Panc1 (cell line): ENCODE measurements at regions not wholly inside any gene's neighbourhood (a gene's known extent, or its start where the extent isn't known, plus 50 kb on each side); places are given as distances from the start of the nearest gene placed in this dataset.

Source experiments
- ATAC-seq: fragments of 200-7000 bp; cut with Tn5 transposase; 2 replicates; pipeline ENCODE4 v1.9.1; 2020; ENCODE audit warnings: mild to moderate bottlenecking, moderate library complexity
- BruUV-seq: library from RNA; stranded (reverse); fragments of 400-500 nt; replicated peaks from 2 replicates; lab custom pipeline; 2021; lab: Mats Ljungman, UMichigan
- CTCF ChIA-PET: fragments of 300-600 bp; sonication (Branson Sonifier 250); formaldehyde crosslinking; loops from one replicate; lab custom pipeline; 2022; ENCODE audit warnings: antibody characterized with exemption; lab: Charles Lee
- POLR2A ChIA-PET: fragments of 300-600 bp; sonication (Branson Sonifier 250); formaldehyde crosslinking; loops from one replicate; lab custom pipeline; 2022; ENCODE audit warnings: antibody characterized with exemption; lab: Charles Lee
- DNase-seq: peaks from one replicate; pipeline ENCODE4 v3.0.0-alpha.2; 2010; ENCODE audit warnings: low read depth, low spot score
- H3K27ac ChIP-seq: 2 replicates; pipeline ENCODE4 v1.5.1; 2011; ENCODE audit warnings: mild to moderate bottlenecking, low read length, inconsistent platforms
- H3K27me3 ChIP-seq: fragments of 200-500 bp; sonication (Bioruptor generic); 2 replicates; pipeline ENCODE4 v1.6.0; 2014; ENCODE audit warnings: low read length, inconsistent platforms; ENCODE audit not compliant: control insufficient read depth, insufficient read depth
- H3K36me3 ChIP-seq: fragments of 200-500 bp; sonication (Bioruptor generic); 2 replicates; pipeline ENCODE4 v1.5.1; 2014; ENCODE audit warnings: inconsistent platforms, mild to moderate bottlenecking, low read length, moderate library complexity; ENCODE audit not compliant: control insufficient read depth, insufficient read depth
- H3K4me1 ChIP-seq: 2 replicates; pipeline ENCODE4 v1.5.1; 2011; ENCODE audit warnings: inconsistent platforms, mild to moderate bottlenecking, low read length, moderate library complexity; ENCODE audit not compliant: control insufficient read depth, insufficient read depth
- H3K4me3 ChIP-seq, 2 experiments: 2 replicates each; pipeline ENCODE4 v1.5.1; 2011 to 2012; ENCODE audit warnings: low read depth in 2 of 2, low read length in 2 of 2, mild to moderate bottlenecking in 2 of 2, inconsistent platforms in 1 of 2, moderate library complexity in 1 of 2
- H3K9me3 ChIP-seq: fragments of 200-500 bp; sonication (Bioruptor generic); 2 replicates; pipeline ENCODE4 v1.5.1; 2014; ENCODE audit warnings: low read depth, mild to moderate bottlenecking, inconsistent platforms, low read length, moderate library complexity; ENCODE audit not compliant: control insufficient read depth, insufficient read depth
- POLR2AphosphoS5 ChIP-seq: IDR thresholded peaks from 2 replicates; pipeline ENCODE4 v1.6.1; 2012; ENCODE audit warnings: mild to moderate bottlenecking, low read depth, low read length, moderate library complexity
- SIN3A ChIP-seq: IDR thresholded peaks from 2 replicates; pipeline ENCODE4 v1.6.1; 2012; ENCODE audit warnings: low read depth, mild to moderate bottlenecking, low read length, moderate library complexity, borderline replicate concordance; ENCODE audit not compliant: insufficient read depth
- TCF7L2 ChIP-seq: IDR thresholded peaks from 2 replicates; pipeline ENCODE4 v1.6.1; 2011; ENCODE audit warnings: mild to moderate bottlenecking, low read depth, low read length, inconsistent platforms
- in situ Hi-C: cut with HindIII; loops from 2 replicates; pipeline ENCODE4 v1.10.0; 2016; ENCODE audit warnings: low sequenced_read_pairs, low pct_unique_long_range_greater_than_20kb
- intact Hi-C: fragments of 100-400 bp; cut with micrococcal nuclease; formaldehyde crosslinking; loops from one replicate; pipeline ENCODE4 v1.10.0; 2022; ENCODE audit not compliant: unreplicated experiment
- TF ChIP-seq, protein P1 (sequence below): fragments of 450-650 bp; IDR thresholded peaks from 2 replicates; pipeline ENCODE4 v1.5.1; 2017; ENCODE audit warnings: mild to moderate bottlenecking
- TF ChIP-seq, protein P2 (sequence below), 2 experiments: IDR thresholded peaks; 2 replicates each; pipeline ENCODE4 v1.6.1; 2011 to 2012; ENCODE audit warnings: low read depth in 2 of 2, control low read depth in 1 of 2, low read length in 1 of 2, mild to moderate bottlenecking in 1 of 2, moderate library complexity in 1 of 2; ENCODE audit not compliant: insufficient read depth in 1 of 2

- no TSS peak for BruUV-seq
- H3K27me3 ChIP-seq, result no peaks in the 10 kb centered on the region
- no peak overlapping the region for H3K4me3 ChIP-seq
- no peak for ATAC-seq
- in situ Hi-C loops (no loop called here), intact Hi-C loops (no loop called here)
- H3K9me3 ChIP-seq, result peaks cover 8% of the 10 kb centered on the region; the same call in 1 of the 2 replicates
- H3K4me1 ChIP-seq, result no peaks in the 10 kb centered on the region
- DNase-seq, result no peak
- TF ChIP-seq, protein P1, sequence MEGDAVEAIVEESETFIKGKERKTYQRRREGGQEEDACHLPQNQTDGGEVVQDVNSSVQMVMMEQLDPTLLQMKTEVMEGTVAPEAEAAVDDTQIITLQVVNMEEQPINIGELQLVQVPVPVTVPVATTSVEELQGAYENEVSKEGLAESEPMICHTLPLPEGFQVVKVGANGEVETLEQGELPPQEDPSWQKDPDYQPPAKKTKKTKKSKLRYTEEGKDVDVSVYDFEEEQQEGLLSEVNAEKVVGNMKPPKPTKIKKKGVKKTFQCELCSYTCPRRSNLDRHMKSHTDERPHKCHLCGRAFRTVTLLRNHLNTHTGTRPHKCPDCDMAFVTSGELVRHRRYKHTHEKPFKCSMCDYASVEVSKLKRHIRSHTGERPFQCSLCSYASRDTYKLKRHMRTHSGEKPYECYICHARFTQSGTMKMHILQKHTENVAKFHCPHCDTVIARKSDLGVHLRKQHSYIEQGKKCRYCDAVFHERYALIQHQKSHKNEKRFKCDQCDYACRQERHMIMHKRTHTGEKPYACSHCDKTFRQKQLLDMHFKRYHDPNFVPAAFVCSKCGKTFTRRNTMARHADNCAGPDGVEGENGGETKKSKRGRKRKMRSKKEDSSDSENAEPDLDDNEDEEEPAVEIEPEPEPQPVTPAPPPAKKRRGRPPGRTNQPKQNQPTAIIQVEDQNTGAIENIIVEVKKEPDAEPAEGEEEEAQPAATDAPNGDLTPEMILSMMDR, result no peak
- no peak for TF ChIP-seq SIN3A
- no peak for TF ChIP-seq TCF7L2
- ChIA-PET CTCF (no interaction called here), POLR2A (no interaction called here)
- no peaks in the 10 kb centered on the region for H3K36me3 ChIP-seq
- no peak overlapping the region for H3K27ac ChIP-seq
These were observed 139.8 kb upstream of the LYZL2 start for GRCh38 chr10:30769361-30769760.

DNA sequence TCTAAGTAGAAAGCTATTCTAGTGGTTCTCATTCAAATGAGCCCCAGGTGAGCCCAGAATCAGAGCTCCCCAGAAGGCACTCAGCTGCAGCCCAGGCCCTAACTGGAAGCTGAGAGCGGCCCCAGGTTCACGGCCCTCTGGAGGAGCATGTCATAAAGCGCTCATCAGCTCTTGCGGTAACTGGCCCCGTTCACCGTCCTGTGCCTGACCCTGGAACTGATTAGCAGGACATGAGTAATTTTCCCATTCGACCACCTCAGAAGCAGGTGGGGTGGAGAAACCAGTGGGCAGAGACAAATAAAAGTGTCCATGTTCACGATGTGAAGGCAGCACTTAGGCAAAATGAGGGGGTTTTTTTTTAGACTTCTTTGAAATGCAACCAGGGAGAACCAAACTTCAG is 136.1 kb upstream of the LYZL2 start:
- in situ Hi-C loops, result no loop called here
- no peak for ATAC-seq
- intact Hi-C loops, result no loop called here

More for the DNA sequence above, 136.1 kb upstream of the LYZL2 start:
- no peaks in the 10 kb centered on the region for H3K4me1 ChIP-seq
- no peak overlapping the region for H3K27ac ChIP-seq
- TF ChIP-seq, protein P2, sequence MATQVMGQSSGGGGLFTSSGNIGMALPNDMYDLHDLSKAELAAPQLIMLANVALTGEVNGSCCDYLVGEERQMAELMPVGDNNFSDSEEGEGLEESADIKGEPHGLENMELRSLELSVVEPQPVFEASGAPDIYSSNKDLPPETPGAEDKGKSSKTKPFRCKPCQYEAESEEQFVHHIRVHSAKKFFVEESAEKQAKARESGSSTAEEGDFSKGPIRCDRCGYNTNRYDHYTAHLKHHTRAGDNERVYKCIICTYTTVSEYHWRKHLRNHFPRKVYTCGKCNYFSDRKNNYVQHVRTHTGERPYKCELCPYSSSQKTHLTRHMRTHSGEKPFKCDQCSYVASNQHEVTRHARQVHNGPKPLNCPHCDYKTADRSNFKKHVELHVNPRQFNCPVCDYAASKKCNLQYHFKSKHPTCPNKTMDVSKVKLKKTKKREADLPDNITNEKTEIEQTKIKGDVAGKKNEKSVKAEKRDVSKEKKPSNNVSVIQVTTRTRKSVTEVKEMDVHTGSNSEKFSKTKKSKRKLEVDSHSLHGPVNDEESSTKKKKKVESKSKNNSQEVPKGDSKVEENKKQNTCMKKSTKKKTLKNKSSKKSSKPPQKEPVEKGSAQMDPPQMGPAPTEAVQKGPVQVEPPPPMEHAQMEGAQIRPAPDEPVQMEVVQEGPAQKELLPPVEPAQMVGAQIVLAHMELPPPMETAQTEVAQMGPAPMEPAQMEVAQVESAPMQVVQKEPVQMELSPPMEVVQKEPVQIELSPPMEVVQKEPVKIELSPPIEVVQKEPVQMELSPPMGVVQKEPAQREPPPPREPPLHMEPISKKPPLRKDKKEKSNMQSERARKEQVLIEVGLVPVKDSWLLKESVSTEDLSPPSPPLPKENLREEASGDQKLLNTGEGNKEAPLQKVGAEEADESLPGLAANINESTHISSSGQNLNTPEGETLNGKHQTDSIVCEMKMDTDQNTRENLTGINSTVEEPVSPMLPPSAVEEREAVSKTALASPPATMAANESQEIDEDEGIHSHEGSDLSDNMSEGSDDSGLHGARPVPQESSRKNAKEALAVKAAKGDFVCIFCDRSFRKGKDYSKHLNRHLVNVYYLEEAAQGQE (IDR thresholded peaks at IDR 0.05; ENCODE audit: insufficient read depth in 1 of 2, low read depth in 2 of 2, low read length in 1 of 2), result no peak
- TF ChIP-seq TCF7L2, result no peak
- TF ChIP-seq POLR2AphosphoS5, result no peak
- no peak for TF ChIP-seq SIN3A
- TF ChIP-seq, protein P1, result no peak
- H3K36me3 ChIP-seq, result no peaks in the 10 kb centered on the region
- H3K27me3 ChIP-seq, result no peaks in the 10 kb centered on the region
- ChIA-PET CTCF (no interaction called here), POLR2A (no interaction called here)
- no peak overlapping the region for H3K4me3 ChIP-seq
- BruUV-seq, result no TSS peak
- H3K9me3 ChIP-seq, result peaks cover 3% of the 10 kb centered on the region; the same call in 1 of the 2 replicates
- no peak for DNase-seq
